ENCODE measurements at regions not wholly inside any gene's neighbourhood (a gene's known extent, or its start where the extent isn't known, plus 50 kb on each side); places are given as distances from the start of the nearest gene placed in this dataset.

DNA sequence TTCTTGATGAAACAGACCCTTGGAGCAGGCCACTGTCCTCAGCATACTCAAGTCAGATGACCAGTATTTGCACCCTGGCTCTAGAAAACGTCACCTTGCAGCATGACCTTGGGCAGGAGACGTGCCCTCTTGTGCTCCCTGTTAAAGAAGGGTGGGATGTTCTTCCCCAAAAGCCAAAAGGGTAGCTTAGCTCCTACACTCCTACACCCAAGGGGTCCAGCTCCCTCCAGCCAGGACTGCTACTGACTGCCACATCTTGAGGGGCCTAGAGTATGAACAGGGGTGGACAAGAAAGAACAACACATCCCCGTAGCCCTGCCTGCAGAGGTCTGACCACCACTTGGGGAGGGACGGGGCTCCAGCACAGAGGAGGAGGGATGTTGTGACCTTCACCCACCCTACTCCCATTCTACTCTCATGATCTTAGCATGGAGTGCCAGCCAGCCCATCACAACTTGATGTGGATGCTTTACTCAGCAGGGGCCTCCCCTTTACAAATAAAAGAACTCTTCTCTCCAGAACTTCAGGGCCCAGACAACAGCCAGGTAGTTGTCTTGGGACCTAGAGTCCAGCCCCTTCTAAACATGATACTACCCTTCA lies 165.3 kb upstream of the ZMIZ1 start:
- DNase-seq (ENCODE audit: low spot score) (no peak), ATAC-seq (ENCODE audit: insufficient number of reproducible peaks, low FRiP score, low read depth) (no peak)
- TF ChIP-seq, protein P1, sequence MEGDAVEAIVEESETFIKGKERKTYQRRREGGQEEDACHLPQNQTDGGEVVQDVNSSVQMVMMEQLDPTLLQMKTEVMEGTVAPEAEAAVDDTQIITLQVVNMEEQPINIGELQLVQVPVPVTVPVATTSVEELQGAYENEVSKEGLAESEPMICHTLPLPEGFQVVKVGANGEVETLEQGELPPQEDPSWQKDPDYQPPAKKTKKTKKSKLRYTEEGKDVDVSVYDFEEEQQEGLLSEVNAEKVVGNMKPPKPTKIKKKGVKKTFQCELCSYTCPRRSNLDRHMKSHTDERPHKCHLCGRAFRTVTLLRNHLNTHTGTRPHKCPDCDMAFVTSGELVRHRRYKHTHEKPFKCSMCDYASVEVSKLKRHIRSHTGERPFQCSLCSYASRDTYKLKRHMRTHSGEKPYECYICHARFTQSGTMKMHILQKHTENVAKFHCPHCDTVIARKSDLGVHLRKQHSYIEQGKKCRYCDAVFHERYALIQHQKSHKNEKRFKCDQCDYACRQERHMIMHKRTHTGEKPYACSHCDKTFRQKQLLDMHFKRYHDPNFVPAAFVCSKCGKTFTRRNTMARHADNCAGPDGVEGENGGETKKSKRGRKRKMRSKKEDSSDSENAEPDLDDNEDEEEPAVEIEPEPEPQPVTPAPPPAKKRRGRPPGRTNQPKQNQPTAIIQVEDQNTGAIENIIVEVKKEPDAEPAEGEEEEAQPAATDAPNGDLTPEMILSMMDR (IDR thresholded peaks at IDR 0.05) = no peak
- Histone ChIP-seq H3K27ac (no peak overlapping the region), H3K4me1 (ENCODE audit: control insufficient read depth in 1 of 2, low read depth in 2 of 2) (peaks cover 0 to 3% of the 10 kb centered on the region in 2 donors), H3K9me3 (no peaks in the 10 kb centered on the region), H3K27me3 (replicated peaks; ENCODE audit: insufficient read depth) (no peaks in the 10 kb centered on the region), H3K4me3 (no peak overlapping the region), H3K36me3 (no peaks in the 10 kb centered on the region)

DNA sequence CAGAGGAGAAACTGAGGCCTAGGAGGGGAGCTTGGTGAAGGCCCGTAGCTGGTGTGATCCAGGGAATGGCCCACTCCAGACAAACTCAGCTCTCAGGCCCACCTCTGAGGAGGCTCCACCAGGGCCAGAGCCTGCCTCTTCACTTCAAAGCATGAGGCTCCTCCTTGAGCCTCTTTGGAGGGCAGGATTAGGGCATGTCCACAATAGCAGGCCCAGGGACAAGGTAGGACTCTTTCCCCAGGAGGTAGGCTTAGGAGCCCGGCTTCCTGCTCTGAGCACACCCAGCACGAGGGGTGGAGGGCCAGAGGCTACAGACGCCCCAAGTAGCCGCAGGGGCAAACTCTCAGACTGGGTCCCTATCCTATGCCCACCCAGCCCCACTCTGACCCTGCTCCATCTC lies 164.6 kb upstream of the ZMIZ1 start:
- H3K4me1 ChIP-seq (ENCODE audit: control insufficient read depth in 1 of 2, low read depth in 2 of 2) = peaks cover 0 to 3% of the 10 kb centered on the region in 2 donors
- H3K4me3 ChIP-seq = no peak overlapping the region
- no peaks in the 10 kb centered on the region for H3K27me3 ChIP-seq (replicated peaks; ENCODE audit: insufficient read depth)
- ATAC-seq (ENCODE audit: insufficient number of reproducible peaks, low FRiP score, low read depth) (no peak), DNase-seq (ENCODE audit: low spot score) (no peak)
- no peaks in the 10 kb centered on the region for H3K9me3 ChIP-seq
- no peak overlapping the region for H3K27ac ChIP-seq
- TF ChIP-seq, protein P1 (IDR thresholded peaks at IDR 0.05) = no peak
- H3K36me3 ChIP-seq = no peaks in the 10 kb centered on the region

DNA sequence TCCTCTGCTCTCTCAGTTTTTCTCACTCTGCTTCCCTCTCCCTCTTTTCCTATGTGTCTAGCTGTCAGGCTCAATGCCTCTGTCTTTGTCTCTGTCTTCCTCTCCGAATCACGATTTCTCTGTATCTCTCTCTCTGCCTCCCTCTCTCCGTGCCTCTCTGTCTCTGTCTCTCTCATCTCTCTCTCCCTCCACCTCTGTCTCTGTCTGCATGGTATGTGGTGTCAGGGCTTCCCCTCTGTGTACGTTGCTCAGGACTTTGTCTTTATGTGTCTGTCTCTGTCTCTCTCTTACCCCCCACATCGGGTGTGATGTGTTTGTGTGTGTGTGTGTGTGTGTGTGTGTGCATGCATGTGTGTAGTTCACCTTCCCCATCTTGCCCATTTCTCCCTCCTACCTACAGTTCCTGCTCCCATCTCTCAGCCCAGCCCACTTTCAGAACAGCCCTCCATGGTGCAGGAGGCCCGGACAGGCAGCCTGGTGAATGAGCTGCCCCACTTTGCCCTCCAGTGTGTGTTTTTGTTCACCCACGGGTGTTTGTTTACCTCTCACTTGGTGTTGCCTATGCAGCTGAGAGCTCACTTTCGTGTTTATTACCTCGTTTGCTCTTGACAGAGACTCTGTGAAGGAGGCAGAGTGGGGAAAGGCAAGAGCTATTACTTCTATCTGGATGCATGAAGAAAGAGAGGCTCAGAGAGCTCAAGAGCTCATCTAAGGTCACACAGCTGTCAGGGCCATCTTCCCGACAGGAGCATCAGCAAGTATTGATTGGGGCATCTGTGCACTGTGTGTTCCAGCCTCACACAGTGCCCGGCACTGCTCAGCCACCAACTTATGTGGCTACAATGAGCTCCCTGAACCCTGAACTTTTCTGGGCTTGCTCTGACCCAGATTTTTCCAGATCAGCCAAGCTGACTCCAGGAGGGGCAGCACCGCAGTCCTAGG lies 163.5 kb upstream of the ZMIZ1 start:
- DNase-seq (ENCODE audit: low spot score) = no peak

DNA sequence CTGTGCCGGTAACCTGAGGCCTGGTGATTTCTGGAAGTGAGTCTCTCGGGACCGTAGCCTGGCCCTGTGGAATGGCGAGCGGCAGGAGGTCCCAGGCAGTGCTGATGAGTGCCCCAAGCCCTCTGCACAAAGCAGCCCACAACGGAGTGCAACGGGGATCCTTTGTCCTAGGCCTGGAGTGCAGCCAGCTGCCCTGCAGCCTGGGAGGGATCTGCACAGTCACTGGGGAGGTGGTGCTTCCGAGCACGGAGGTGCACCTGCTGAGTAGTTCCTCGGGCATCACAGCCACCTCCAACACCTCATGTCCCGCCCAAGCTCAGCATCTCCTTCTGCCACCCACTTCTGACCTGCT lies 162.8 kb upstream of the ZMIZ1 start:
- Histone ChIP-seq H3K9me3 (no peaks in the 10 kb centered on the region), H3K4me3 (no peak overlapping the region), H3K36me3 (no peaks in the 10 kb centered on the region), H3K27ac (no peak overlapping the region), H3K27me3 (replicated peaks; ENCODE audit: insufficient read depth) (no peaks in the 10 kb centered on the region), H3K4me1 (ENCODE audit: control insufficient read depth in 1 of 2, low read depth in 2 of 2) (no peaks in the 10 kb centered on the region)
- TF ChIP-seq, protein P1 (IDR thresholded peaks at IDR 0.05) = no peak
- ATAC-seq (ENCODE audit: insufficient number of reproducible peaks, low FRiP score, low read depth) (no peak), DNase-seq (ENCODE audit: low spot score) (no peak)

More for the DNA sequence above, 163.5 kb upstream of the ZMIZ1 start:
- ATAC-seq (ENCODE audit: insufficient number of reproducible peaks, low FRiP score, low read depth) = no peak
- Histone ChIP-seq H3K36me3 (no peaks in the 10 kb centered on the region), H3K4me3 (no peak overlapping the region), H3K4me1 (ENCODE audit: control insufficient read depth in 1 of 2, low read depth in 2 of 2) (no peaks in the 10 kb centered on the region), H3K27me3 (replicated peaks; ENCODE audit: insufficient read depth) (no peaks in the 10 kb centered on the region), H3K9me3 (no peaks in the 10 kb centered on the region), H3K27ac (no peak overlapping the region)
- TF ChIP-seq, protein P1 (IDR thresholded peaks at IDR 0.05) = no peak

DNA sequence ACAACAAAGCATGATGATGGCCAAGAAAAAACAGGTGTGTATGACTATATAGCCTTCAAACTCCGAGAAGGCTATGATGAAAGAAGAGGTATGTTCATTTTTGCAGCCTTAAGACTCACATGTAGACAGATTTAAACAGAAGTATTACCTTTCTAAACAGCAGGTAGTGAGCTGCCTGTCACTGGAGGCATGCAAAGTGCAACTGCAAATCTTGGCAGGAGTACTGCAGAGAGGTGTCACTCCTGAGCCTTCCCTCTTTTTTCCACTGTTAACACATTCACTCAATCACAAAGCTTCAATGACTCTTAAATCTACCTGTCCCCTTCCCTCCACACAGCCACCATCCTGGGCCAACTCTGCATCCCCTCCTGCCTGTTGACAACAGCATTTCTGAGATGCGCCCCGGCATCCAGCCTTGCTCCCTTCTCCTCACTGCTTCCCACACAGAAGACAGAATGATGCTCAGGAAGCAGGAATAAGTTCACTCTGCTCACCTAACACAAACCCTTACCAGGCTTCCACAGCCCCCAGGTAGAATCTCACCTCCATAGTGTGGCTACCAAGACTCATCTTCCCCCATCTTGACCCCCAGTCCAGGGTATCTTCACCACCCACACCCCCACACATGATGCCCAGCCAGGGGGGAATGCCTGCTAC lies 161.9 kb upstream of the ZMIZ1 start:
- H3K4me3 ChIP-seq = no peak overlapping the region
- no peak for DNase-seq (ENCODE audit: low spot score)
- H3K4me1 ChIP-seq (ENCODE audit: control insufficient read depth in 1 of 2, low read depth in 2 of 2) = no peaks in the 10 kb centered on the region
- no peak for ATAC-seq (ENCODE audit: insufficient number of reproducible peaks, low FRiP score, low read depth)
- H3K9me3 ChIP-seq = no peaks in the 10 kb centered on the region
- TF ChIP-seq, protein P1 (IDR thresholded peaks at IDR 0.05) = no peak
- H3K27me3 ChIP-seq (replicated peaks; ENCODE audit: insufficient read depth) = no peaks in the 10 kb centered on the region
- no peaks in the 10 kb centered on the region for H3K36me3 ChIP-seq
- no peak overlapping the region for H3K27ac ChIP-seq

Measured in thoracic aorta (tissue), 2 donors.